ENCODE measurements at regions not wholly inside any gene's neighbourhood (a gene's known extent, or its start where the extent isn't known, plus 50 kb on each side); places are given as distances from the start of the nearest gene placed in this dataset.

GRCh38 chr1:104636581-104636980 lies 886.9 kb downstream of the AMY1C start:
- no peak overlapping the region for H3K56ac ChIP-seq (ENCODE audit: insufficient read length, low read depth, low read length)
- no peaks in the 10 kb centered on the region for H3K23me2 ChIP-seq (ENCODE audit: insufficient read length, low read depth, low read length, poor library complexity, severe bottlenecking)
- Mint-ChIP-seq H3K4me3 (no peak overlapping the region), H3K4me1 (no peaks in the 10 kb centered on the region), H3K27ac (no peak overlapping the region), H3K36me3 (ENCODE audit: insufficient read depth in 1 of 3, low read depth in 3 of 3) (no peaks in the 10 kb centered on the region), H3K9me3 (no peaks in the 10 kb centered on the region), H3K27me3 (ENCODE audit: low read depth) (no peaks in the 10 kb centered on the region)
- no peaks in the 10 kb centered on the region for H3K79me2 ChIP-seq (ENCODE audit: insufficient read depth, low read length)
- no peak overlapping the region for H2AK5ac ChIP-seq (ENCODE audit: insufficient read length, low read length)
- no peak overlapping the region for H4K91ac ChIP-seq (ENCODE audit: insufficient read length, low read depth, low read length)
- H4K8ac ChIP-seq (replicated peaks; ENCODE audit: insufficient read length, low read depth, low read length), result no peak overlapping the region
- no peak overlapping the region for H2BK15ac ChIP-seq (ENCODE audit: low read depth, low read length)
- H3K4ac ChIP-seq (ENCODE audit: low read depth, low read length), result no peak overlapping the region
- no peak overlapping the region for H3K14ac ChIP-seq (ENCODE audit: insufficient read depth, low read length)
- no peak overlapping the region for H4K5ac ChIP-seq (ENCODE audit: insufficient read length, low read depth, low read length)
- H2BK20ac ChIP-seq (ENCODE audit: low read depth, low read length, poor library complexity, severe bottlenecking), result no peak overlapping the region
- H3K4me1 ChIP-seq (ENCODE audit: insufficient read depth, low read length), result no peaks in the 10 kb centered on the region
- no peak overlapping the region for H3K9ac ChIP-seq (ENCODE audit: extremely low read depth, insufficient read length, low read length)
- H2BK12ac ChIP-seq (ENCODE audit: insufficient read length, low read depth, low read length), result no peak overlapping the region
- H3K18ac ChIP-seq (ENCODE audit: insufficient read length, low read depth, low read length), result no peak overlapping the region
- no peak overlapping the region for H2BK120ac ChIP-seq (ENCODE audit: low read depth, low read length, poor library complexity, severe bottlenecking)
- no peaks in the 10 kb centered on the region for H3K79me1 ChIP-seq (ENCODE audit: insufficient read depth, low read depth, low read length, poor library complexity, severe bottlenecking)
- no peak overlapping the region for H3K27ac ChIP-seq (ENCODE audit: insufficient read length, low read depth, low read length)
- H3T11ph ChIP-seq (ENCODE audit: low read length), result no peak overlapping the region
- H4K20me1 ChIP-seq (ENCODE audit: control insufficient read depth, insufficient read depth, insufficient read length), result no peaks in the 10 kb centered on the region
- DNase-seq, result no peak
- no peak overlapping the region for H3K23ac ChIP-seq (ENCODE audit: insufficient read length, low read depth, low read length)
- no peak overlapping the region for H2AFZ ChIP-seq (ENCODE audit: low read length)
- H3K9me3 ChIP-seq (ENCODE audit: control insufficient read depth, low read depth, low read length), result no peaks in the 10 kb centered on the region
- H3K27me3 ChIP-seq (ENCODE audit: insufficient read depth, low read length), result no peaks in the 10 kb centered on the region
- no peak overlapping the region for H3K4me2 ChIP-seq (ENCODE audit: insufficient read depth, insufficient read length, low read length)
- TF ChIP-seq CTCF (conservative IDR thresholded peaks at IDR 0.05), result no peak
- no peak overlapping the region for H2BK5ac ChIP-seq (ENCODE audit: insufficient read length, low read length)

Data from H9 (cell line).